ENCODE measurements at regions not wholly inside any gene's neighbourhood (a gene's known extent, or its start where the extent isn't known, plus 50 kb on each side); places are given as distances from the start of the nearest gene placed in this dataset.

- Mint-ChIP-seq H3K27me3 (no peaks in the 10 kb centered on the region), H3K4me1 (no peaks in the 10 kb centered on the region), H3K27ac (ENCODE audit: low read depth) (no peak overlapping the region), H3K36me3 (ENCODE audit: insufficient read depth) (no peaks in the 10 kb centered on the region), H3K4me3 (no peak overlapping the region), H3K9me3 (peaks cover 18% of the 10 kb centered on the region)
- ATAC-seq (replicated peaks; ENCODE audit: extremely low read depth, poor library complexity, severe bottlenecking) (no peak), DNase-seq (ENCODE audit: low spot score in 2 of 2) (no peak)
These were observed 356.5 kb downstream of the ZIC4 start for GRCh38 chr3:147049821-147050220.

DNA sequence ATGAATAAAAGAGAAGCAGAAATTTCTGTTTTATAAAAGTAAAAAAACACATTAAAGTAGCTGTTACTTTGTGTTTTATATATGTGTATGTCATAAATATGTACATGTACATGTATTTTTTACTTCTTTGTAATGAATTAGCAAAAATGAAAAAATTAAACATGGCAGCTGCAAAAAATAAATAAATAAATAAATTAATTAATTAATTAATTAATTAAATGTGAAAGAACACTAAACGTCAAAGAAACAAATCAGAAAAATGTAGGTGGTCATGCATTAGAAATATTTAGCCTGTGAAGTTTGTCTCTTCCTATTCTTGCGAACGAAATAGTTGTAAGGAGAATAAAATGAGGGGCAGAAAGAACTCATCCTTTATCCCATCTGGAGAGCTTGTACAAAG is 357.0 kb downstream of the ZIC4 start:
- Mint-ChIP-seq H3K27ac (ENCODE audit: low read depth) (no peak overlapping the region), H3K27me3 (no peaks in the 10 kb centered on the region), H3K36me3 (ENCODE audit: insufficient read depth) (no peaks in the 10 kb centered on the region), H3K9me3 (peaks cover 18% of the 10 kb centered on the region), H3K4me1 (no peaks in the 10 kb centered on the region), H3K4me3 (no peak overlapping the region)
- ATAC-seq (replicated peaks; ENCODE audit: extremely low read depth, poor library complexity, severe bottlenecking), result no peak
- no peak for DNase-seq (ENCODE audit: low spot score in 2 of 2)

GRCh38 chr3:147046916-147047315 is 359.4 kb downstream of the ZIC4 start:
- Mint-ChIP-seq H3K4me1 (no peaks in the 10 kb centered on the region), H3K27me3 (no peaks in the 10 kb centered on the region), H3K36me3 (ENCODE audit: insufficient read depth) (no peaks in the 10 kb centered on the region), H3K27ac (ENCODE audit: low read depth) (no peak overlapping the region), H3K4me3 (no peak overlapping the region), H3K9me3 (peaks cover 13% of the 10 kb centered on the region)
- ATAC-seq (replicated peaks; ENCODE audit: extremely low read depth, poor library complexity, severe bottlenecking) (no peak), DNase-seq (ENCODE audit: low spot score in 2 of 2) (no peak)

DNA sequence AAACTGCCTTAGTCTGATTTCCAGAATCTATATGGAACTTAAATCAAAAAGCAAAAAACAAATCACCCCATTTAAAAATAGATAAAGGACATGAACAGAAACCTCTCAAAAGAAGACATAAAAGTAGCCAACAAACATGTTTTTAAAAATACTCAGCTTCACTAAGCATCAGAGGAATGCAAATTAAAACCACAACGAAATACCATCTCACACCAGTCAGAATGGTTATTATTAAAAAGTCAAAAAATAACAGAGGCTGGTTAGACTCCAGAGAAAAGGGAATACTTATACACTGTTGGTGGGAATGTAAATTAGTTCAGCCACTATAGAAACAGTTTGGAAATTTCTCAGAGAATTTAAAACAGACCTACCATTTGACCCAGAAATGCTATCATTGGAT is 367.9 kb downstream of the ZIC4 start:
- H3K4me1 Mint-ChIP-seq, result no peaks in the 10 kb centered on the region
- H3K27ac Mint-ChIP-seq (ENCODE audit: low read depth), result no peak overlapping the region
- H3K36me3 Mint-ChIP-seq (ENCODE audit: insufficient read depth), result no peaks in the 10 kb centered on the region
- no peak overlapping the region for H3K4me3 Mint-ChIP-seq
- no peak for ATAC-seq (replicated peaks; ENCODE audit: extremely low read depth, poor library complexity, severe bottlenecking)
- peaks cover 11% of the 10 kb centered on the region for H3K9me3 Mint-ChIP-seq
- no peaks in the 10 kb centered on the region for H3K27me3 Mint-ChIP-seq
- DNase-seq (ENCODE audit: low spot score in 2 of 2), result no peak

- Mint-ChIP-seq H3K4me3 (no peak overlapping the region), H3K4me1 (no peaks in the 10 kb centered on the region)
- no peak for ATAC-seq (replicated peaks; ENCODE audit: extremely low read depth, poor library complexity, severe bottlenecking)
These were observed 372.0 kb downstream of the ZIC4 start for GRCh38 chr3:147034359-147034758.

DNA sequence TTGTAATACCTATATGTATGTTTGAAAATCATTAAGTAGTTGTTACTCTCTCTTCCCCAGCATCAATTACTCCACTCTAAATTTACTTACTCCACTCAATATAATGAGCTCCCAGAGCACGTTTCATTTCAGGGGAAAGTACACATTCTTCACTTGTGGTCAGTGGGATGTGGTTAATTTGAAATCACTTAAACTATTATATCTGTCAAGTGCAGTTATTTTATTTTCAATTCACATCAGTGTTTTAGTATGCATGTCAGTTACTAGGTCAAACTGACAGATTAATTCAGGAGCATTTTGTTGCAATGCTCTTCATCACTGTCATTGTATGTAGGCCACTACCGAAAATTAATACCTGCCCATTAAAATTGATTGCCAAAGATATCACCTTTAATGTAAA is 376.1 kb downstream of the ZIC4 start:
- no peak overlapping the region for H3K4me3 Mint-ChIP-seq
- peaks cover 21% of the 10 kb centered on the region for H3K9me3 Mint-ChIP-seq
- H3K4me1 Mint-ChIP-seq, result no peaks in the 10 kb centered on the region
- no peak for ATAC-seq (replicated peaks; ENCODE audit: extremely low read depth, poor library complexity, severe bottlenecking)
- H3K27ac Mint-ChIP-seq (ENCODE audit: low read depth), result no peak overlapping the region
- DNase-seq (ENCODE audit: low spot score in 2 of 2), result no peak
- no peaks in the 10 kb centered on the region for H3K27me3 Mint-ChIP-seq
- no peaks in the 10 kb centered on the region for H3K36me3 Mint-ChIP-seq (ENCODE audit: insufficient read depth)

More at GRCh38 chr3:147034359-147034758, 372.0 kb downstream of the ZIC4 start:
- DNase-seq (ENCODE audit: low spot score in 2 of 2), result no peak
- no peak overlapping the region for H3K27ac Mint-ChIP-seq (ENCODE audit: low read depth)
- H3K36me3 Mint-ChIP-seq (ENCODE audit: insufficient read depth), result no peaks in the 10 kb centered on the region
- H3K27me3 Mint-ChIP-seq, result no peaks in the 10 kb centered on the region
- peaks cover 11% of the 10 kb centered on the region for H3K9me3 Mint-ChIP-seq

DNA sequence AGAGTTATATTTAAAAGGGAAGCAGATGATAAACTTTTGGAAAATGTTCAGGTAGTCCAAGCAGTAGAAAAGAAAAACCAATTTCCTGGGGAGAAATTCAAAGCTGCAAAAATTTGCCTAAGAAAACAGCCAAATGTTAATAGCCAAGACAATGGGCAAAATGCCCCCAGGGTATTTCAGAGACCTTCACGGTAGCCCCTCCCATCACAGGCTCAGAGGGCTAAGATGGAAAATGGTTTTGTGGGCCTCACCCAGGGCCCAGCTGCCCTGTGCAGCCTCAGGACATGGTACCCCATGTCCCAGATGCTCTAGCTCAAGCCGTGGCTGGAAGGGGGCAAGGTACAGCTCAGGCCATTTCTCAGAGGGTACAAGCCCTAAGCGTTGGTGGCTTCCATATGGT is 391.0 kb downstream of the ZIC4 start:
- H3K27me3 Mint-ChIP-seq, result no peaks in the 10 kb centered on the region
- H3K27ac Mint-ChIP-seq (ENCODE audit: low read depth), result no peak overlapping the region
- ATAC-seq (replicated peaks; ENCODE audit: extremely low read depth, poor library complexity, severe bottlenecking) (no peak), DNase-seq (ENCODE audit: low spot score in 2 of 2) (no peak)
- H3K4me1 Mint-ChIP-seq, result no peaks in the 10 kb centered on the region
- no peak overlapping the region for H3K4me3 Mint-ChIP-seq
- H3K36me3 Mint-ChIP-seq (ENCODE audit: insufficient read depth), result no peaks in the 10 kb centered on the region
- H3K9me3 Mint-ChIP-seq, result peaks cover 8% of the 10 kb centered on the region

DNA sequence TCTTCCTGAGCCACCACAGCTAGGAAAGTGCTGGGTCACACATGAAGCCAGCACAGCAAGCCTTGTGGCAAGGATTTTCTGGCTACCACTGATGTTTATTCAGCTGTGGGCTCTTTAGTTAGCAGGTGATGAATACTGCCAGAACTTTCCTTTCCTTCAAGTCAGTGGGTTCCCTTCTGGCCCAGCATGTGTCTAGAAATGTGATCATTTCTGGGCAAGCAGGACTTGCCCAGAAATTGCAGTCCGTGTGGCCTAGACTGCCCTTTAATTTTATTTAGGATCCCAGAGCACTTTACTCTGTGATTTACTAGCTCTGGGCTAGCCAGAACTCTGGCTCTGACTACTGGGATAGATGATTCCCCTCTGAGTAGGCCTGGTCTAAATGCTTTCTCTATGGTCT is 397.5 kb downstream of the ZIC4 start:
- no peaks in the 10 kb centered on the region for H3K27me3 Mint-ChIP-seq
- H3K4me1 Mint-ChIP-seq, result no peaks in the 10 kb centered on the region
- no peak overlapping the region for H3K4me3 Mint-ChIP-seq
- no peak overlapping the region for H3K27ac Mint-ChIP-seq (ENCODE audit: low read depth)
- no peaks in the 10 kb centered on the region for H3K36me3 Mint-ChIP-seq (ENCODE audit: insufficient read depth)
- H3K9me3 Mint-ChIP-seq, result no peaks in the 10 kb centered on the region
- DNase-seq (ENCODE audit: low spot score in 2 of 2), result no peak
- no peak for ATAC-seq (replicated peaks; ENCODE audit: extremely low read depth, poor library complexity, severe bottlenecking)

- no peak overlapping the region for H3K27ac Mint-ChIP-seq (ENCODE audit: low read depth)
- no peak for DNase-seq (ENCODE audit: low spot score in 2 of 2)
- H3K36me3 Mint-ChIP-seq (ENCODE audit: insufficient read depth), result no peaks in the 10 kb centered on the region
- H3K9me3 Mint-ChIP-seq, result no peaks in the 10 kb centered on the region
- H3K27me3 Mint-ChIP-seq, result no peaks in the 10 kb centered on the region
- no peaks in the 10 kb centered on the region for H3K4me1 Mint-ChIP-seq
- no peak overlapping the region for H3K4me3 Mint-ChIP-seq
- ATAC-seq (replicated peaks; ENCODE audit: extremely low read depth, poor library complexity, severe bottlenecking), result no peak
These were observed 397.9 kb downstream of the ZIC4 start for GRCh38 chr3:147008458-147008857.

GRCh38 chr3:147007736-147008245 is 398.6 kb downstream of the ZIC4 start:
- Mint-ChIP-seq H3K4me1 (no peaks in the 10 kb centered on the region), H3K4me3 (no peak overlapping the region), H3K27me3 (no peaks in the 10 kb centered on the region), H3K27ac (ENCODE audit: low read depth) (no peak overlapping the region), H3K36me3 (ENCODE audit: insufficient read depth) (no peaks in the 10 kb centered on the region), H3K9me3 (no peaks in the 10 kb centered on the region)
- no peak for ATAC-seq (replicated peaks; ENCODE audit: extremely low read depth, poor library complexity, severe bottlenecking)
- DNase-seq (ENCODE audit: low spot score in 2 of 2), result no peak

DNA sequence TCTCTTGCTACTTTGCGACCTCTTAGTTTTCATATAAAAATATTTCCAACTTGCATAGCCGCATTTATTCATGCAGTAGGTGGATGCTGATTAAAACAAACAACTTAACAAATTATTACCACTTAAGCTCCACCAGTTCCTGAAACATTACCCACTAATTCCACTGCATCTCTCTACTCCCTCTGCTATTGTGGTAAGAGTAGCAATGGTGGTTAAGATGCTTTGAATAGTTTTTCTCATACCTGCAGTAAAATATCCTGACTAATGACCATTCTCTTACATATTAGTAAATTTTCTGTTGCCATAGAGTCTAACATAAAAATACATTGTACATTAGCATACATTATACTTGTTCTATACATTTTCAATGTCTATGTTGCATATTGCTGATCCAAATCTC is 397.6 kb upstream of the PLSCR5 start:
- Mint-ChIP-seq H3K4me3 (no peak overlapping the region), H3K27ac (ENCODE audit: low read depth) (no peak overlapping the region), H3K36me3 (ENCODE audit: insufficient read depth) (no peaks in the 10 kb centered on the region), H3K27me3 (no peaks in the 10 kb centered on the region), H3K4me1 (no peaks in the 10 kb centered on the region), H3K9me3 (peaks cover 10% of the 10 kb centered on the region)
- no peak for ATAC-seq (replicated peaks; ENCODE audit: extremely low read depth, poor library complexity, severe bottlenecking)
- DNase-seq (ENCODE audit: low spot score in 2 of 2), result no peak

DNA sequence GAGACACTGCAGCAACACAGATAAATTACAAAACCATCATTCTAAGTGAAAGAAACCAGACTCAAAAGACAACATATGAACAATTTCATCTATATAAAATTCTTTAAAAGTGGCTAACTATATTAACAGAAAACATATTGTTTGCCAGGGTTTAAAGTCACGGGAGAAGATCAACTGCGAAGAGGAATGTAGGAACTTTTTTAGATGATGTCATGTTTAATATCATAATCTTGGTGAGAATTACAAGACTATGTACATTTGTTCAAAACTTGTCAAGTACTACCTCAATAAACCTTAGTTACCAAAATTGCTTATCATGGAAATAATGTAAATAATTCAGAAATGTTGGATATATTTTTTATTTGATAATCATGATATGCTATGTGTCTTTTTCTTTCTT is 395.1 kb upstream of the PLSCR5 start:
- H3K36me3 Mint-ChIP-seq (ENCODE audit: insufficient read depth), result no peaks in the 10 kb centered on the region
- ATAC-seq (replicated peaks; ENCODE audit: extremely low read depth, poor library complexity, severe bottlenecking) (no peak), DNase-seq (ENCODE audit: low spot score in 2 of 2) (no peak)
- no peaks in the 10 kb centered on the region for H3K4me1 Mint-ChIP-seq
- no peak overlapping the region for H3K27ac Mint-ChIP-seq (ENCODE audit: low read depth)
- H3K4me3 Mint-ChIP-seq, result no peak overlapping the region
- H3K9me3 Mint-ChIP-seq, result peaks cover 12% of the 10 kb centered on the region
- no peaks in the 10 kb centered on the region for H3K27me3 Mint-ChIP-seq

DNA sequence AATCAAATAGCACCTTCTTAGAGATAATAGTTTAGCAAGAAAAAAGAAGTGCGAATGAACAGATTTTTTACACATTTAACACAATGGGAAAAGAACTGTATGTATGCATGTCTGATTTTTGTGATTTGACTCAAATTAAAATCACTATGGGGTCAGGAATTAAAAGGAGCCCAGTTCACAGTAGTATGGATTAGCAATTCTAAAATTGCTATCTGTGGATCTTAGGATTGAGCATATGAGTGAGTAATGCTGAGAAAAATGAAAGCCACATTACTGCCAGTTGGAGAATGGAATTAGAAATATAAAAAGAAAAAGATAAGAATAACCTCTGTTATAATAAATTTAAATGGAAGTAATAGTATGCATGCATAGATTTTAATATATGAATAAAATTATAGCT is 386.8 kb upstream of the PLSCR5 start:
- H3K27me3 Mint-ChIP-seq, result no peaks in the 10 kb centered on the region
- H3K4me3 Mint-ChIP-seq, result no peak overlapping the region
- DNase-seq (ENCODE audit: low spot score in 2 of 2) (no peak), ATAC-seq (replicated peaks; ENCODE audit: extremely low read depth, poor library complexity, severe bottlenecking) (no peak)
- no peak overlapping the region for H3K27ac Mint-ChIP-seq (ENCODE audit: low read depth)
- H3K4me1 Mint-ChIP-seq, result no peaks in the 10 kb centered on the region
- H3K9me3 Mint-ChIP-seq, result peaks cover 17% of the 10 kb centered on the region
- peaks cover 1% of the 10 kb centered on the region for H3K36me3 Mint-ChIP-seq (ENCODE audit: insufficient read depth)

DNA sequence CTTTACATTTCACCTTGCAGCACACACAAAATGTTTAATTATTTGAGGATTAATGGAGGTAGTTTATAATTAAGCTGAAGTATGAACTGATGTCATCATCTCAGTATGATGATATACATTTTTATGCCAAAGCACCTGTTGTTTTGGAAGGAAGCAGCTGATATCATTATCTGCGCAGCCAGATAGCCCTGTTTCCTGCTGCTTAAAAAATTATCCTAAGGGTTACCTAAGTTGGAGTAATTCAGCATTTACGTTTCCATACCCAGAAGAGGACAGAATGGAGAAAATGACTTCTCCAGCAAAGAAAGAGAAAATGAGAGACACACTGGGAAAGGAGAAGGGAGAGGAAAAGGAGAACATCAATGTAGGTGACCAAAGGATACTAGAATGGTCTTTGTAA is 370.3 kb upstream of the PLSCR5 start:
- Mint-ChIP-seq H3K36me3 (ENCODE audit: insufficient read depth) (no peaks in the 10 kb centered on the region), H3K4me1 (no peaks in the 10 kb centered on the region), H3K27me3 (no peaks in the 10 kb centered on the region), H3K4me3 (no peak overlapping the region), H3K27ac (ENCODE audit: low read depth) (no peak overlapping the region), H3K9me3 (peaks cover 9% of the 10 kb centered on the region)
- ATAC-seq (replicated peaks; ENCODE audit: extremely low read depth, poor library complexity, severe bottlenecking) (no peak), DNase-seq (ENCODE audit: low spot score in 2 of 2) (no peak)
